GM12874 (cell line): ENCODE measurements at regions not wholly inside any gene's neighbourhood (a gene's known extent, or its start where the extent isn't known, plus 50 kb on each side); places are given as distances from the start of the nearest gene placed in this dataset.

ENCODE experiments used
- TF ChIP-seq, protein P1 (sequence below): IDR thresholded peaks from 2 replicates; pipeline ENCODE4 v1.5.1; 2011; ENCODE audit warnings: low read depth, mild to moderate bottlenecking, control low read depth, low read length, moderate library complexity; ENCODE audit not compliant: insufficient read depth

DNA sequence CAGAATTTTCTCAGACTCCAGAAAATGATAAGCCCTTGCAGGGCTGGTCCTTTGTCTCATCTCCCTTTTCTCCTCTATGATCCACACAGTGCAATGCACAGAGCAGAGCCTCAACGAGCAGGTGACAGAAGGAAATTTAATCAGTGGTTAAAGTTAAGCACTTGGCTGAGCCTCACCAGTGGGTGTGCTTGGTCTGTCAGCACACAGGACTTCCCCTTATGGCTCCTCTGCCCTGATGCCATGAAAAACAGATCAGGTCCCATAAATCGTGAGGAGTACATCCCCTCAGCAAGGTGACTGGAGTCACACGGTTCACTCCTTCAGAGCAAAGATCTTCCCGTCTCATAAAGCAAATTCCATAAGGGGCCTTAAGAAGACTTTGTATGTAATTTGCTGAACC lies 818.2 kb downstream of the UQCRFS1 start:
- TF ChIP-seq, protein P1, sequence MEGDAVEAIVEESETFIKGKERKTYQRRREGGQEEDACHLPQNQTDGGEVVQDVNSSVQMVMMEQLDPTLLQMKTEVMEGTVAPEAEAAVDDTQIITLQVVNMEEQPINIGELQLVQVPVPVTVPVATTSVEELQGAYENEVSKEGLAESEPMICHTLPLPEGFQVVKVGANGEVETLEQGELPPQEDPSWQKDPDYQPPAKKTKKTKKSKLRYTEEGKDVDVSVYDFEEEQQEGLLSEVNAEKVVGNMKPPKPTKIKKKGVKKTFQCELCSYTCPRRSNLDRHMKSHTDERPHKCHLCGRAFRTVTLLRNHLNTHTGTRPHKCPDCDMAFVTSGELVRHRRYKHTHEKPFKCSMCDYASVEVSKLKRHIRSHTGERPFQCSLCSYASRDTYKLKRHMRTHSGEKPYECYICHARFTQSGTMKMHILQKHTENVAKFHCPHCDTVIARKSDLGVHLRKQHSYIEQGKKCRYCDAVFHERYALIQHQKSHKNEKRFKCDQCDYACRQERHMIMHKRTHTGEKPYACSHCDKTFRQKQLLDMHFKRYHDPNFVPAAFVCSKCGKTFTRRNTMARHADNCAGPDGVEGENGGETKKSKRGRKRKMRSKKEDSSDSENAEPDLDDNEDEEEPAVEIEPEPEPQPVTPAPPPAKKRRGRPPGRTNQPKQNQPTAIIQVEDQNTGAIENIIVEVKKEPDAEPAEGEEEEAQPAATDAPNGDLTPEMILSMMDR = no peak

DNA sequence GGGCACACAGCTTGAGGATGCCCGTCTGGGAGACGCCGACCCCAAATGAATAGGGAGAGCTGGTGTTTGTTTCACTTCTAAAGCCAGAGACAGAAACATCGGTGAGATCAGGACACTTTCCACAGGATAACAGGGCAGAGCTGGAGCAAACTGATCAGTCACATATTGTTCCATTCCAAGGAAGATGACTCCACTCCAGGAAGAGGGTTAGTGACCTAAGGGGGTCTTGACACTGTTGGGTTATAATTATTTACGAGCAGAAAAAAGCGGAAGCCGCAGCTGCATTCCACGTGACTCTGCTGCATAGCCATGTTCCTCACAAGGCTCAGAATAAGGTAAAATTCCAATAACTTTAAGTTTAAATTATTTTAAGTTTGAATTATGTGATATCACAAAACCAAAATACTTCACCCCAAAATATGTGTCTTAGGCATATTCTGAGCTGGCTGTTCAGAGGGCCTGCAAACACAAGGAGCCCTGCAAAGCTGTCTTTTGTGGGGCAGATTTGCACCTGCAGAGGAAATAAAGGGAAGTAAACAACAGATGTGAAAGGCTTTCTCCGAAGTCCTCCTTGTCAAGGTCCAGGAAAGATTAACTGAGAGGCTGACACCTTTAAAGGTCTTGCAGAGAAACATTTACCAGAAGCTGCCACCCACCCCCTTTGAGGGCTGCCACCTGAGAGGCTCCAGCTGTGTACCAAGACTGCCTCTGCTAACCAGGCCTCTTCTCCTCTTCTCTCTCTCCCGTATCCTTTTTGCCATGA lies 819.2 kb downstream of the UQCRFS1 start:
- TF ChIP-seq, protein P1 = no peak

DNA sequence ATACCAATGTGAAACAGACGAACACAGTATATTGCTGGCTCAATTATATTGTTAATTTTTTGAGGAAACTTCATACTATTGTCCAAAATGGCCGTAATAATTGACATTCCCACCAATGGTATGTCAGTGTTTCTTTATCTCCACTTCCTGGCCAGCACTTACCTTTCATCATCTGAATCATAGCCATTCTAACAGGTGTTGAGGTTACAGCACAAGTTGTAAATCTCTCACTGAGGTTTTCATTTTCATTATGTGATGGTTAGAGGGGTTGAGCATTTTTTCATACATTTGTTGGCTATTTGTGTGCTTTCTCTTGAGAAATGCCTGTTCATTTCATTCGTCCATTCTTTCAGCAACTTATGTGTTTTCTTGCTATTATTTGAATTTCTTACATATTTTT lies 824.0 kb downstream of the UQCRFS1 start:
- TF ChIP-seq, protein P1 = no peak

DNA sequence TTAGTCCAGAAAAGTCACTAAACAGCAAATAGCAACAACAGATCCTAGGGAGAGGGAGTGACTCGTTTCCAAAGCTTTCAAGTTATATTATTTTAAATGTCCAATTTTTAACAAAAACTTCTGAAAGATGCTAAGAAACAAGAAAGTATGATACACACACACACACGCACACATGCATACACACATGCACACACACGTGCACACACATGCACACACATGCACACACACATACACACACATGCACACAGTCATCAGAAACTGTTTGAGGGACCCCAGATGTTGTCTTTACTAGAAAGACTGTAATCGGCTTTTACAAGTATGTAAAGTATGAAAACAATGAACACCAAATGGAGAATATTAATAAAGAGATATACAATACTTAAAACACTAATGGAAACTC lies 825.4 kb downstream of the UQCRFS1 start:
- TF ChIP-seq, protein P1 = no peak

DNA sequence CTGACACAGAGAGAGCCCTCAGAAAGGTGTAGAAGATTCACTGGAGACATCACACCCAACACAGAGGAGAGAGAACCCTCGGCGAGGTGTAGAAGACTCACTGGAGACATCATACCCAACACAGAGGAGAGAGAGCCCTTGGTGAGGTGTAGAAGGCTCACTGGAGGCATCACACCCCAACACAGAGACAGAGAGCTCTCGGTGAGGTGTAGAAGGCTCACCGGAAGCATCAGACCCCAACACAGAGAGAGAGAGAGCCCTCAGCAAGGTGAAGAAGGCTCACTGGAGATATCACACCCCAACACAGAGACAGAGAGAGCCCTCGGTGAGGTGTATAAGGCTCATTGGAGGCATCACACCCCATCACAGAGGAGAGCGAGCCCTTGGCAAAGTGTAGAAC lies 826.5 kb downstream of the UQCRFS1 start:
- TF ChIP-seq, protein P1 = no peak

DNA sequence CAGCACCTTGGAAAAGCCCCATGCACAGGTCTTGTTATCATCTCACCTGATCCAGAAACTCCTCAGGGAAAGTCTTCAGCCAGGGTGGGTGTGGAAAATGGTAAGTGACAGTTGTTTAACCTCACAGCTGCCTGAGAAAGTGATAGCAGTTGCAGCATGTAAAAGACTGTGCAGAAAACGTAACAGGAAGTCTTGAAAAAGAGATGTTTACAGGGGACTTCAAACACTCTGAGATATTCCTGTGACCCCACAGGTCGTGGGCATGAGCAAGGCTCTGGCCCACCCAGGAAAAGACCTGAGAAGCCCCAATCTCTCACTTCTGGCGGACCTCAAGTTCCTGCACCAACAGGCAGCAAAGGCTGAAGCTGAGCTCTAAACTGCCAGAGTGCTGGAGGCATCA lies 826.9 kb downstream of the UQCRFS1 start:
- TF ChIP-seq, protein P1 = no peak

DNA sequence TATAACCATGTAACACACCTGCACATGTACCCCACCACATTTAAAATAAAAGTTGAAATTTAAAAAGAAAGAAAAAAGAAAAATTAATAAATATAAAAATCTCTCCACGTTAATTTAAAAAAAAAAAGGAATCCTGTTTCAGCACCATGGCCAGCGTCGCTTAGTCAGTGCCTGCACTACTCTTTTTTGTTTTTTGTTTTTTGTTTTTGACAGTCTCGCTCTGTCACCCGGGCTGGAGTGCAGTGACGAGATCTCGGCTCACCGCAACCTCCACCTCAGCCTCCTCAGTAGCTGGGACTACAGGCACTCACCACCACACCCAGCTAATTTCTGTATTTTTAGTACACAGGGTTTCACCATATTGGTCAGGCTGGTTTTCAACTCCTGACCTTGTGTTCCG lies 835.9 kb downstream of the UQCRFS1 start:
- TF ChIP-seq, protein P1 = no peak
